ENCODE measurements at regions not wholly inside any gene's neighbourhood (a gene's known extent, or its start where the extent isn't known, plus 50 kb on each side); places are given as distances from the start of the nearest gene placed in this dataset.
"Not testable (repeated sequence)": the region's sequence is repeated elsewhere in the genome, so short reads cannot be mapped to it uniquely, and the experiment has no call there.

- no peak for DNase-seq
These were observed 636.5 kb upstream of the PTCHD4 start for GRCh38 chr6:48747471-48747870.

- DNase-seq, result no peak
These were observed 636.0 kb upstream of the PTCHD4 start for GRCh38 chr6:48747040-48747439.

DNA sequence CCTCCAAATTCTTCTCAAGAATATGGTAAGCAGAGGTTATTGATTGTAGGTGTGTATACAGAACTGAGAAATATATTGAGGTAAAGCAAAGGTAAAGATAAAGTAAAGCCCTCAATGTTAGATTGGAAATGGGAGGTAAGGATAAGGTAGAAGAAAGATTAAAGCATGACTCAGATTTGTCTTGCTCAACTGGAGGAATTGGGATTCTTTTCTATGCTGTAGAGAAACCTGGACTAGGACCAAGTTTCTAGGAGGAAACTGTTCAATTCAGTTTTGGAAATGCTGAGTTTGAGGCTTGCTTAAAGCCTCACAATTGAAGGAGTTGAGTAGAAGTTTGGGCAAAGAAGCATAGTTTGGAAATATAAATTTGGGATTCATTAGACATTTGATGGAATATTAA lies 634.0 kb upstream of the PTCHD4 start:
- DNase-seq, result no peak

GRCh38 chr6:48743738-48744137 lies 632.7 kb upstream of the PTCHD4 start:
- no peak for DNase-seq

- DNase-seq, result no peak
These were observed 625.7 kb upstream of the PTCHD4 start for GRCh38 chr6:48736501-48737206.

GRCh38 chr6:48735846-48736245 lies 624.8 kb upstream of the PTCHD4 start:
- no peak for DNase-seq

DNA sequence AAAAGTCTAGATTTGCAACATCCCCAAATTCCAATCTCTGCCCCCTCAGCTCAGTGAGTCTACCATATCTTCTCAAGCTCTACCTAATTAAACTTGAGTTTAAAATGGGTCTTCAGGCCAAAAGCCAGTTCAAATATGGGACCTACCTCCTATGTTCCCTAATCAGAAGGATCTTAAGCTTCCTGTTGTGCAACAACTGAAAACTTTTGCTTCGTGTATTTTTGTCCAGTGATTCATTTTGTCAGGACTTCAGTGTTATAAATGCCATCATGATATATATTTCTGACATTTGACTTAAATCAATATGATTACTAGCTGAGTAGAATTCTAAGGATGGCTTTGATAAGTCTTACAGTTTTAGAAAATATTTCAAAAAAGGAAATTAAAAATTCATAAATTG lies 622.6 kb upstream of the PTCHD4 start:
- no peak for DNase-seq

DNA sequence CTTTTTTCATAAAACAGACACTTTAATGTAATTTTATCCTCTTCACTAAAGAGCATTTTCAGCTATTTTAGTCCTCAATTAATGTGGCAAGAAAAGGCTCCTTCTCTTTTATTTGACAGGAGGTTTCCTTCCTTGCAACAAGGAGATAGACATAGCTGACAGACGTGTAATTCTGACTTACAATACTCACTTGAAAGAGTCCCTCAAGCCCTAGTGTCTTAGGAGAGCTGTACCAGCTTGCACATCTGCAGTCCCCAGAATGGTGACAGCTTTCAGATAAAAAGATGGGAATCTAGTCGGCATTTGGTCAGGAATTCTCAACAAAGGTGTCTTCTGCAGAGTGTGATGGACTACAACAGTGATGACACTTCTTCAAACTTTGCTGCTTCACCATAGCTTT lies 603.7 kb upstream of the PTCHD4 start:
- DNase-seq, result no peak

DNA sequence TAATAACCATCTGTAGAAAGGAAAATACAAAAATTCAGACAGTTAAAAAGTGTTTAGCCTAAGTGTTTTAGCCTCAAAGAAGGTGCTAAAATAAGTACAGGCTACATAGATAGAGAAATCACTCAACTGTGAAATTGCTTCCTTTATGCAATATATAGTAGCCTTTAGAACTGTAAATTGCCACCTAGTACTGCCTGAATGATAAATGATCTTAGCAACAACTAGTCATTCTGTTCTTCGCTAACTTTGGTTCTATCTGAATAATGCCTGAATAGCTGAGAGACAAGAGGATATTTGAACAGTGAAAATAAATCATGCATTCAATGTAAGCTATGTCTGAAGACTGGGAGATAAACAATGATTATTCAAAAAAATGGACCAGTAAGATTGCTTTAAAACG lies 603.3 kb upstream of the PTCHD4 start:
- DNase-seq, result no peak

DNA sequence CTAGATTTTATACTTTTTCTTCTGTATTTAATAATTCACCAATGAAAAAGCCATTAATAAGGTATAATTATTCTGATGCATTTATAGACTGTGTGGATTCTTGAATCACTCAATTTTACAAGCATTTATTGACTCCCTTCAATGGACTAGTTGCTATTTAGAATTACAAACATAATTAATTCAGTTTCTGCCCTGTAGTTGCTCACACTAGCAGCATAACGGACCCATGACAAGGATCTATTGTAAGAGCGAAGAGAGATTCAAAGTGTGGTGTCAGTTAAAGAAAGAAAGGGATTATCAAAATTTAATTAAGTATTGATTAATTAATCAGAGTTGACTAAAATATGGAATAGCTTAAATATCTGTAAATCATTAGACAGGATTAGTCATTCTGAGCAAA lies 602.6 kb upstream of the PTCHD4 start:
- DNase-seq, result no peak

- no peak for DNase-seq
These were observed 595.3 kb upstream of the PTCHD4 start for GRCh38 chr6:48706310-48706709.

GRCh38 chr6:48701572-48701971 lies 590.6 kb upstream of the PTCHD4 start:
- no peak for DNase-seq

- no peak for DNase-seq
These were observed 584.9 kb upstream of the PTCHD4 start for GRCh38 chr6:48695872-48696271.

- no peak for DNase-seq
These were observed 580.4 kb upstream of the PTCHD4 start for GRCh38 chr6:48691420-48691819.

DNA sequence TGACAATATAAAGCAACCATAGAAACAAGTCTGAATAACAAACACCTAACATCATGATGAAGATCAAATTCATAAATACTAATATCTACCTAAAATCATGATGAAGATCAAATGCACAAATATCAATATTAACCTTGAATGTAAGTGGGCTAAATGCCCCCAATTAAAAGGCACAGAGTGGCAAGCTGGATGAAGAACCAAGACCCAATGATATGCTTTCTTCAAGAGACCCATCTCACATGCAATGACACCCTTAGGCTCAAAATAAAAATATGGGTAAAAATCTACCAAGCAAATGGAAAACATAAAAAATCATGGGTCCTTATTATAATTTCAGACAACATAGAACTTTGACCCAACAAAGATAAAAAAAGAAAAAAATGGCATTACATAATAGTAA lies 578.5 kb upstream of the PTCHD4 start:
- DNase-seq, result no peak

GRCh38 chr6:48678390-48678789 lies 567.4 kb upstream of the PTCHD4 start:
- no peak for DNase-seq

DNA sequence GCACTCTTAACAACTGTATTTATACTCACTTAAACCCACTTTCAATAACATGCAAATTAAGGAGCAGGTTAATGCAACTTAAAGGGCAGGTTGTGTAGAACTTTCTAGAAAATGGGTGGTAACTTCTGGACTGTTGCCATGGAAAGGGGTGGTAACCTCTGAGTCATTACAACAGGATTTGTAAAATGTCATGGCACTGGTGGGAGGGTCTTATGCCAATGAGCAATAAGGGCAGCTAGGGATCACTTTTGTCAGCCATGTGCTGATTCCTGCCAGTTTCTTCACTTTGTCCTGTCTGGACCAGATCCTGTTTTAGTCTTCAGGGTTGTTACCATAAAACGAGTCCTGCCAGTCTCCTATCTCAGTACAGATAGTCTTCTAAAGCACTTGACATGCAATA lies 560.5 kb upstream of the PTCHD4 start:
- no peak for DNase-seq

DNA sequence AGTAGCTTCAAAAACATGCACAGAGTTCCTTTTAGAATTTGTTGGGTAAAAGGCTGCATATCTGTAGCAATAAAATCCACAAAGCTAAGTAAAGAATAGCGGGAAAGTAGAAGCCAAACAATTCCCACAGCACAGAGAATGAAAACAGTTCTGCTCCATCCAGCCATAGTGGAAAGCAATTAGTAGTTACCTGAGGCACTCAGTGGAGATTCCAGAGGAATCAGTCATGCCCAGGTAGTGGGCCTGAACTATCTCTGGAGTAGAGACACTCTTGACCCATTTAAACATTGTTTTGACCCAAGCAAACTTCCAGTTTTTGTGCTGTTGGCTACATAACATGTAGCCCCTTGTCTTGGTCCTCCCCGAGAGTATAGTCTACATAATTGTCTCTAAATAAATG lies 559.5 kb upstream of the PTCHD4 start:
- DNase-seq, result no peak

GRCh38 chr6:48667797-48668196 lies 556.8 kb upstream of the PTCHD4 start:
- DNase-seq, result no peak

GRCh38 chr6:48664826-48665225 lies 553.8 kb upstream of the PTCHD4 start:
- no peak for DNase-seq

DNA sequence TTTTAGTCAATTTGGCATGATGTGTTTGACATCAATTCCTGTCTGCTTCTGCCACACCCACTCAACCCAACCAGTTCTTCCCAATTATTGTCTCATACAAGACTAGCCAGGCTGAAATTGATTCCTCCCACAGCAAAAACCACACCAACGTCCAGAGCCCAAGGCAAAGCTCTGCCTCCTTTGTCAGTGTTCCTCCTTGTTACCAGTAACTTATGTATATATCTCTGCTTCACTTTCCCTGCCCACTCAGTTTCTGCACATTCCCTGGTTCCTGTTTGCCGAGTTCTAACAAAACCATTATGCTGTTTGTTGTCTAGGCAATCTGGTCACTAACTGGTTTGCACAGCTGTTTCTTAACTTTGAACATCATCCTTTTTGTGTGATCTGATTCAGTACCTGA lies 547.9 kb upstream of the PTCHD4 start:
- peak in 3 of 58 donors; percentile 2 to 4 (median 2) for DNase-seq

GRCh38 chr6:48641544-48641943 lies 530.5 kb upstream of the PTCHD4 start:
- no peak for DNase-seq

DNA sequence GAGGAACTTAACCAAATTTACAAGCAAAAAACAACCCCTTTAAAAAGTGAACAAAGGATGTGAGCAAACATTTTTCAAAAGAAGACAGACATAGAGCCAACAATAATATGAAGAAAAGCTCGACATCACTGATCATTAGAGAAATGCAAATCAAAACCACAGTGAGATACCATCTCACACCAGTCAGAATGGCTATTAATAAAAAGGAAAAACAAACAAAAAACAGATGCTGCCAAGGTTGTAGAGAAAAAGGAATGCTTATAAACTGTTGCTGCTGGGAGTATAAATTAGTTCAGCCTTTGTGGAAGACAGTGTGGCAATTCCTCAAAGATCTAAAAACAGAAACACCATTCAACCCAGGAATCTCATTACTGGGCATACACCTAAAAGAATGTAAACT lies 527.8 kb upstream of the PTCHD4 start:
- not testable (repeated sequence) for DNase-seq

GRCh38 chr6:48630511-48630910 lies 519.5 kb upstream of the PTCHD4 start:
- DNase-seq, result no peak
